ENCODE measurements at regions not wholly inside any gene's neighbourhood (a gene's known extent, or its start where the extent isn't known, plus 50 kb on each side); places are given as distances from the start of the nearest gene placed in this dataset.

DNA sequence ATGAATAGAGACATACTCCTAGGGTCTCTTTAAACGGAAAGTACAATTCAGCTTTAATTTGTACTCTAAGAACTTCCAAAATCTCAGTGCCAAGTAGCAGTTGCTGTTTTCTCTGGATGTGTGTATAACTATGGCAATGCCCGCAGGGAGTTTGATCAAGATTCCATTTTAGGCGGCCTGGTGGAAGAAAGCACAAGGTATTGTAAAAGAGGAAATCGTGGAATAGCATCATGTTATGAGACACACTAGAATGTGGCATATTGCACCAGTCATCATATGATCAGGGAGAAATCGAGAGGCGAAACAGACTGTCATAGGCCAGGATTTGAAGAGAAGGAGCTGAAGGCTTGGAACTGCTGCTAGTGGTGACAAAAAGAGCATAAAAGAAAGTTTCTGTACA is 316.2 kb upstream of the FMN2 start:
- 71% methylated on average over 3 of the region's 6 CpGs for WGBS (ENCODE audit: insufficient coverage)
- Histone ChIP-seq H3K9me3 (ENCODE audit: control insufficient read depth, insufficient read depth, low read length) (no peaks in the 10 kb centered on the region), H3K4me1 (ENCODE audit: control insufficient read depth, insufficient read depth, low read length) (no peaks in the 10 kb centered on the region), H3K27me3 (ENCODE audit: control insufficient read depth, insufficient read depth, low read length) (no peaks in the 10 kb centered on the region), H3K4me3 (ENCODE audit: low read depth, low read length) (no peak overlapping the region), H3K36me3 (ENCODE audit: control insufficient read depth, insufficient read depth, low read length) (no peaks in the 10 kb centered on the region), H3K27ac (ENCODE audit: low read depth, low read length) (no peak overlapping the region)
- DNase-seq (ENCODE audit: low read depth in 4 of 6, low spot score in 6 of 6): peak in 1 of 6 donors; percentile 74

DNA sequence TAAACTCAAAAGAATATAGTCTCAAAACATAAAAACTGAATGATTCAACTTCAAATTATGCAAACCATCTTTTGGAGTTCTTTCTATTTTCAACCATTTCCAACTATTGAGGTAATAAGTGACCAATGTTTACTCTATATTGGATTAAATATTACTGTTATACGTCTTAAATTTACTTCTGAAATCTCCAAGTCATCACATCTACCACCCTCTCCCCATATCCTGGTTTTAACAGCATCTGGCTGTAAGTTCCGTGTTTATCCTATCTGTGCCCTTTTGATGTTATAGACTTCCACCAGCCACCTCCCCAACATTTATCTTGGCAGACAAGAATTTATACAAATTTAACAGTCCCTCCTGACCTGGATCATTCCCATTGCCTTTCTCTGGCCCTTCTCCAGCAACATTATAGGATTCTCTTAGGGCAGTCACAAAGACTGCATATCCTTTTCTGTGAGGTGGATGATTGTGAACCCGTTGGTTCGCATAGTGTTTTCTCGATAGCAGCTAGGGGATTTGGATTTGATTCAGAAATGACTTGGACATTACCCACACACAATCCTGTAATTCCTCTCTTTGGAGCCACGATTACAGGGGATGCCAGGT is 313.4 kb upstream of the FMN2 start:
- Histone ChIP-seq H3K27me3 (ENCODE audit: control insufficient read depth, insufficient read depth, low read length) (no peaks in the 10 kb centered on the region), H3K4me3 (ENCODE audit: low read depth, low read length) (no peak overlapping the region), H3K27ac (ENCODE audit: low read depth, low read length) (no peak overlapping the region), H3K9me3 (ENCODE audit: control insufficient read depth, insufficient read depth, low read length) (no peaks in the 10 kb centered on the region), H3K36me3 (ENCODE audit: control insufficient read depth, insufficient read depth, low read length) (no peaks in the 10 kb centered on the region), H3K4me1 (ENCODE audit: control insufficient read depth, insufficient read depth, low read length) (no peaks in the 10 kb centered on the region)
- no peak for DNase-seq (ENCODE audit: low read depth in 4 of 6, low spot score in 6 of 6)
- 63% methylated on average over 2 of the region's 6 CpGs for WGBS (ENCODE audit: insufficient coverage)

DNA sequence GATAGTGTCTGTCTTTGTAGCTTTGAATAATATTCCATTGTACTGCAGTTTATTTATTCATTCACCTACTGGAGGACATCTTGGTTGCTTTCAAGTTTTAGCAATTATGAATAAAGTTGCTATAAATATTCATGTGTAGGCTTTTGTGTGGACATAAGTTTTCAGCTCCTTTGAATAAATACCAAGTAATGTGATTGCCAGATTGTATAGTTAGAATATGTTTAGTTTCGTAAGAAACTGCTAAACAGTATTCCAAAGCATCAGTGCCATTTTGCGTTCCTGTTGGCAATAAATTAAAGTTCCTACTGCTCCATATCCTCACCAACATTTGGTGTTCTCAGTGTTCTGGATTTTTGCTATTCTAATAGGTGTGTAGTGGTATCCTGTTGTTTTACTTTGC is 311.7 kb upstream of the FMN2 start:
- H3K27ac ChIP-seq (ENCODE audit: low read depth, low read length): no peak overlapping the region
- no peaks in the 10 kb centered on the region for H3K27me3 ChIP-seq (ENCODE audit: control insufficient read depth, insufficient read depth, low read length)
- no peaks in the 10 kb centered on the region for H3K4me1 ChIP-seq (ENCODE audit: control insufficient read depth, insufficient read depth, low read length)
- no peaks in the 10 kb centered on the region for H3K9me3 ChIP-seq (ENCODE audit: control insufficient read depth, insufficient read depth, low read length)
- DNase-seq (ENCODE audit: low read depth in 4 of 6, low spot score in 6 of 6): peak in 1 of 6 donors; percentile 71
- no CpG with 5 or more reads among the region's 2 CpGs for WGBS (ENCODE audit: insufficient coverage)
- H3K36me3 ChIP-seq (ENCODE audit: control insufficient read depth, insufficient read depth, low read length): no peaks in the 10 kb centered on the region
- no peak overlapping the region for H3K4me3 ChIP-seq (ENCODE audit: low read depth, low read length)

DNA sequence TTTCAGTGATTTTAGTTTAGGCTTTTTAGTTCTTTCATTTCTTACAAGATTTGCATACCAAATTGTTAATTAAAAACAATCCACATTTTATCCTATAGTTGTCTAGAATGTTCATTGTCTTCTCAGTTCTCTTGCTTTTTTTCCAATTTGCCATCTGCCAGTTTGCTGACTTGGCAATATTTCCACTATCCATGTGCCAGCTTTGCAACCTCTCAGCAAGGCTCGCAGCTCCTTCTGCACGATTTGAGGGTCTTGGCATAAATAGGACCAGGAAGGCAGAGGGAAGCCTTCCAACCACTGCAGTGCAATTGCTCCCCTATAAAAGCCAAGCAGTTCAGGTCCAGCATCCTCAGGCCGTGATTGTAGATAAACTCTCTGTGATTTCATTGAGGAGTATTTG is 306.8 kb upstream of the FMN2 start:
- H3K4me1 ChIP-seq (ENCODE audit: control insufficient read depth, insufficient read depth, low read length): no peaks in the 10 kb centered on the region
- H3K4me3 ChIP-seq (ENCODE audit: low read depth, low read length): no peak overlapping the region
- peak in 4 of 6 donors; percentile 30 to 96 (median 60) for DNase-seq (ENCODE audit: low read depth in 4 of 6, low spot score in 6 of 6)
- WGBS (ENCODE audit: insufficient coverage): 29% methylated on average over 3 of the region's 3 CpGs
- H3K27me3 ChIP-seq (ENCODE audit: control insufficient read depth, insufficient read depth, low read length): no peaks in the 10 kb centered on the region
- H3K36me3 ChIP-seq (ENCODE audit: control insufficient read depth, insufficient read depth, low read length): no peaks in the 10 kb centered on the region
- H3K9me3 ChIP-seq (ENCODE audit: control insufficient read depth, insufficient read depth, low read length): no peaks in the 10 kb centered on the region
- no peak overlapping the region for H3K27ac ChIP-seq (ENCODE audit: low read depth, low read length)

DNA sequence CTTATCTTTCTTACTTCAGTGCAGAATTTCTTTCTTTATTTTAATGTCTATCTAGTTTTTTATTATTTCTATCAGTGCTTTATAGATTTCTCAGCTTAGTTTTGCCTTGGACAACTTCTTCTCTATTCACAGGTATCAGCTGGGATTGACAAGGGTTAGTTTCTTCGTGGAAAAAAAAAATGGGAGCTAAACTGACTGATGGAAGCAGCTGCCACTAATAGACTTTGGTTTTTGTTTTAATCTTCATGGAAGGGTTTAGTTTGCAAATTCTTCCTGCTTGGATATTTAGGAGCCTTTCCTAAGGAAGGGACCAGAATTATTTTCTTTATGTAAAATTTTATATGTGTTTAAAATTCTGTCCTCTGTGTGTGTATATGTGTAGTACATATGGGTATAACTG is 306.1 kb upstream of the FMN2 start:
- H3K9me3 ChIP-seq (ENCODE audit: control insufficient read depth, insufficient read depth, low read length): no peaks in the 10 kb centered on the region

DNA sequence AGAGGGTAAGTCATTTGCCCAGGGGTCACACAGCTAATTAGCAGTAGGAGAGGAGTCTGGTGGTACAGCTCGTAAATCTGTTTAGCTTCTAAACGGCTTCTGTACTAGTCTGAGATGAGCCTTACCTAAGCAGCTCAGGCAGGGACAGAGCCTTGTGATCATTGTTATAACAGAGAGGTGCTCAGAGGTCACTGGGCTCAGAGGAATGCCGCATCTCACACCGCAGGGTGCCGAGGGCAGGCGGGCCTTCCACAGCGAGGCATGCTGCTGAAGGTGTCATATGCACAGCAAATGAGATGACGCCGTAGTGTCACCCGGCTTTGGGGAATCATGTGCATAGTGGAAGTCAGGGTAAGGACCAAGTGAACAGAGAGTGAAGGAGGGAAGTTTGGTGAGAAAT is 305.2 kb upstream of the FMN2 start:
- H3K9me3 ChIP-seq (ENCODE audit: control insufficient read depth, insufficient read depth, low read length): no peaks in the 10 kb centered on the region
- H3K36me3 ChIP-seq (ENCODE audit: control insufficient read depth, insufficient read depth, low read length): no peaks in the 10 kb centered on the region
- no peak overlapping the region for H3K27ac ChIP-seq (ENCODE audit: low read depth, low read length)
- no peaks in the 10 kb centered on the region for H3K4me1 ChIP-seq (ENCODE audit: control insufficient read depth, insufficient read depth, low read length)
- H3K4me3 ChIP-seq (ENCODE audit: low read depth, low read length): no peak overlapping the region
- WGBS (ENCODE audit: insufficient coverage): 70% methylated on average over 10 of the region's 10 CpGs
- no peak for DNase-seq (ENCODE audit: low read depth in 4 of 6, low spot score in 6 of 6)
- H3K27me3 ChIP-seq (ENCODE audit: control insufficient read depth, insufficient read depth, low read length): no peaks in the 10 kb centered on the region

More for the DNA sequence above, 306.1 kb upstream of the FMN2 start:
- H3K36me3 ChIP-seq (ENCODE audit: control insufficient read depth, insufficient read depth, low read length): no peaks in the 10 kb centered on the region
- no peak overlapping the region for H3K27ac ChIP-seq (ENCODE audit: low read depth, low read length)
- no peak for DNase-seq (ENCODE audit: low read depth in 4 of 6, low spot score in 6 of 6)
- no peaks in the 10 kb centered on the region for H3K4me1 ChIP-seq (ENCODE audit: control insufficient read depth, insufficient read depth, low read length)
- WGBS (ENCODE audit: insufficient coverage): no CpG with 5 or more reads among the region's 1 CpG
- no peak overlapping the region for H3K4me3 ChIP-seq (ENCODE audit: low read depth, low read length)
- H3K27me3 ChIP-seq (ENCODE audit: control insufficient read depth, insufficient read depth, low read length): no peaks in the 10 kb centered on the region

DNA sequence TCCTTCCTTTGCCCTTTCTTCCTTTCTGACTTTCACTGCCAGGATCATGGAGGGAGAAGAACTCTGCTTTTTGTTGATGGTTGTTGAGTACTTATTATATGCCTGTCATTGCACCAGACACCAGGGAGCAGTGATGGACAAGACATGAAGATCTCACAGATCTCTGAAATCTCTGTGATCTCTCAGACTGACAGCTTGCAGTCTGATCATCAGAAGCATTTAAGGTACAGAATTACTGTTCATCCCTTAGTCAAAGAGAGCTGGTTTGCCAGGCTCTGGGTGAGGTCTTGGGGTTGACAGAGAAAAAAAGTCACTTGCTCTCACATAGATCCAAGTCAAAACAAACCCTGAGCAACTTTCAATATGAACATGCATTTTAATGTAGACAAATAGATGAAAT is 299.5 kb upstream of the FMN2 start:
- no peak overlapping the region for H3K27ac ChIP-seq (ENCODE audit: low read depth, low read length)
- no peak for DNase-seq (ENCODE audit: low read depth in 4 of 6, low spot score in 6 of 6)
- H3K9me3 ChIP-seq (ENCODE audit: control insufficient read depth, insufficient read depth, low read length): no peaks in the 10 kb centered on the region
- H3K4me3 ChIP-seq (ENCODE audit: low read depth, low read length): no peak overlapping the region
- no peaks in the 10 kb centered on the region for H3K4me1 ChIP-seq (ENCODE audit: control insufficient read depth, insufficient read depth, low read length)
- H3K27me3 ChIP-seq (ENCODE audit: control insufficient read depth, insufficient read depth, low read length): no peaks in the 10 kb centered on the region
- no peaks in the 10 kb centered on the region for H3K36me3 ChIP-seq (ENCODE audit: control insufficient read depth, insufficient read depth, low read length)

DNA sequence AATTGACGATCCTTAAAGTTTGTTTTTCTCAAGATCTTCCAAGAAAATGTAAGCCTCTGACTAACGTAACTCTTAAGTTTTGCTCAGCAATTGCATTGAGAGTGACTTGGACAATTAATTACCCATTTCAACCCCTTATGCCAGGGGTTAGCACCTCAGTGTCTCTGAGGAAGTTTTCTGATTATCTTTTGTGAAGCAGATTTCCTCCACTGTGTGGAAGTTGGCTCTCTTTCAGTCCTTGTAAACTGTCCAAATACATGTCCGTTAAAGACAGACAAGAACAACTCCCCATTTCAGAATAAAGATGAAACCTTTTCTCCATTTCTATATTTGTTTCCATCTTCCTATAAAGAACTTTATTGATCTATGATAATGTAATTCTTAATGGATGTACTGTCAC is 296.4 kb upstream of the FMN2 start:
- no peak overlapping the region for H3K27ac ChIP-seq (ENCODE audit: low read depth, low read length)
- no peaks in the 10 kb centered on the region for H3K27me3 ChIP-seq (ENCODE audit: control insufficient read depth, insufficient read depth, low read length)
- H3K4me1 ChIP-seq (ENCODE audit: control insufficient read depth, insufficient read depth, low read length): no peaks in the 10 kb centered on the region
- H3K9me3 ChIP-seq (ENCODE audit: control insufficient read depth, insufficient read depth, low read length): no peaks in the 10 kb centered on the region
- DNase-seq (ENCODE audit: low read depth in 4 of 6, low spot score in 6 of 6): no peak
- H3K4me3 ChIP-seq (ENCODE audit: low read depth, low read length): no peak overlapping the region
- WGBS (ENCODE audit: insufficient coverage): no CpG with 5 or more reads among the region's 3 CpGs
- H3K36me3 ChIP-seq (ENCODE audit: control insufficient read depth, insufficient read depth, low read length): no peaks in the 10 kb centered on the region

DNA sequence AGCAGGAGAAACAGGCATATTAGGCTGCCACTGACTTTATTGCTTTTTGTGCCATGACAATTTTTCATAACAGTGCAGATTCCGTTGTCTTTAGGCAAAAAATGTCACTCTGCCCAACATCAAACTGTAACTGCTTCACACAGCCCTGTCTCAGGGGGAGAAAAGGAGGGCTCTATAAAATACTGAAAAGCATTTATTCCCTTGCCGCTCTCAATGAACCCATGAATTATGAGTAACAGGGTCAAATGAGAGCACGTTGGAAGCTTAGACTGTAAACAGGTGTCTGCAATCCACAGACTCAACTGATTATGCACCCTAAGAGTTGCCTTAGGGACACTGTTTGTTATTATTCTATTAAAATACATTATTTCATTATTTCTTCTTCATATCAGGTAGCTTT is 292.1 kb upstream of the FMN2 start:
- DNase-seq (ENCODE audit: low read depth in 4 of 6, low spot score in 6 of 6): no peak
- Histone ChIP-seq H3K27ac (ENCODE audit: low read depth, low read length) (no peak overlapping the region), H3K27me3 (ENCODE audit: control insufficient read depth, insufficient read depth, low read length) (no peaks in the 10 kb centered on the region), H3K9me3 (ENCODE audit: control insufficient read depth, insufficient read depth, low read length) (no peaks in the 10 kb centered on the region), H3K36me3 (ENCODE audit: control insufficient read depth, insufficient read depth, low read length) (no peaks in the 10 kb centered on the region), H3K4me1 (ENCODE audit: control insufficient read depth, insufficient read depth, low read length) (no peaks in the 10 kb centered on the region), H3K4me3 (ENCODE audit: low read depth, low read length) (no peak overlapping the region)
- no CpG with 5 or more reads among the region's 3 CpGs for WGBS (ENCODE audit: insufficient coverage)

DNA sequence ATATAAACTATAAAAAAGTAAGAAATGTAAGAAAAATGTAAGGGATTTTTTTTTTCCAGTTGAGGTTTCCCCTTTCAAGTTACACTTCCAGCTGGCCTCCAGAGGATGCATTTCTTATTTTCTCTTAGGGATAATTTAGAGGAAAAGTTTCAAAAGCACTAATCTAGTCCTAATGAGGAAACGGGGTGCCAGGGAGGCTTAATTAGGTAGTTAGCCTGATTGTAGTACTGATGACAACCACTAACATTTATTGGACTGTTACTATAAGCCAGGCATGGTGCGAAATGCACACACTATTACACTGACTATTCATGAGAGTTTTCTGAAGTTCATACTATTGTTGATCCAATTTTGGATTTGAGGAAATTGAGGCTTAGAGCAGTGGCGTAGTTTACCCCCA is 290.8 kb upstream of the FMN2 start:
- DNase-seq (ENCODE audit: low read depth in 4 of 6, low spot score in 6 of 6): peak in 1 of 6 donors; percentile 73
- H3K4me3 ChIP-seq (ENCODE audit: low read depth, low read length): no peak overlapping the region
- WGBS (ENCODE audit: insufficient coverage): 86% methylated on average over 1 of the region's 3 CpGs
- H3K36me3 ChIP-seq (ENCODE audit: control insufficient read depth, insufficient read depth, low read length): no peaks in the 10 kb centered on the region
- no peaks in the 10 kb centered on the region for H3K4me1 ChIP-seq (ENCODE audit: control insufficient read depth, insufficient read depth, low read length)
- H3K27me3 ChIP-seq (ENCODE audit: control insufficient read depth, insufficient read depth, low read length): no peaks in the 10 kb centered on the region
- H3K27ac ChIP-seq (ENCODE audit: low read depth, low read length): no peak overlapping the region
- H3K9me3 ChIP-seq (ENCODE audit: control insufficient read depth, insufficient read depth, low read length): no peaks in the 10 kb centered on the region
